OCI-LY1 (cell line): ENCODE measurements at regions not wholly inside any gene's neighbourhood (a gene's known extent, or its start where the extent isn't known, plus 50 kb on each side); places are given as distances from the start of the nearest gene placed in this dataset.

ENCODE experiments used
- H2AFZ ChIP-seq: fragments of 200-600 bp; sonication (generic), shearing (Covaris generic); 2 replicates; pipeline ENCODE4 v1.6.0; 2014; ENCODE audit warnings: antibody characterized with exemption, mild to moderate bottlenecking, low read length
- H3F3A ChIP-seq: fragments of 200-600 bp; sonication (generic), shearing (Covaris generic); 2 replicates; pipeline ENCODE4 v1.6.0; 2014; ENCODE audit warnings: mild to moderate bottlenecking, antibody characterized with exemption, low read length, moderate library complexity; ENCODE audit not compliant: insufficient read depth
- H3K27ac ChIP-seq: fragments of 200-600 bp; sonication (generic); 2 replicates; pipeline ENCODE4 v1.5.1; 2014; ENCODE audit warnings: low read length, mixed run types, mild to moderate bottlenecking, low read depth; ENCODE audit not compliant: poor library complexity, severe bottlenecking
- H3K27me3 ChIP-seq: fragments of 200-600 bp; sonication (generic); 2 replicates; pipeline ENCODE4 v1.6.0; 2014; ENCODE audit warnings: antibody characterized with exemption, mild to moderate bottlenecking, low read length, moderate library complexity; ENCODE audit not compliant: insufficient read depth
- H3K36me3 ChIP-seq: fragments of 200-600 bp; sonication (generic); 2 replicates; pipeline ENCODE4 v1.6.1; 2014; ENCODE audit warnings: mild to moderate bottlenecking, antibody characterized with exemption, low read length, moderate library complexity, mixed read lengths; ENCODE audit not compliant: insufficient read depth
- H3K4me1 ChIP-seq: fragments of 200-600 bp; sonication (generic); 2 replicates; pipeline ENCODE4 v1.5.1; 2014; ENCODE audit warnings: mild to moderate bottlenecking, low read length, moderate library complexity; ENCODE audit not compliant: insufficient read depth, severe bottlenecking
- H3K4me2 ChIP-seq: fragments of 200-600 bp; sonication (generic), shearing (Covaris generic); 2 replicates; pipeline ENCODE4 v1.6.1; 2014; ENCODE audit warnings: low read length
- H3K4me3 ChIP-seq: fragments of 200-600 bp; sonication (generic); 2 replicates; pipeline ENCODE4 v1.5.1; 2014; ENCODE audit warnings: low read length, low read depth, mild to moderate bottlenecking, mixed read lengths; ENCODE audit not compliant: poor library complexity, severe bottlenecking
- H3K79me2 ChIP-seq: fragments of 200-600 bp; shearing (Covaris generic); 2 replicates; pipeline ENCODE4 v1.6.1; 2016; ENCODE audit warnings: mixed run types, low read length, mixed read lengths; ENCODE audit not compliant: insufficient read depth
- H3K9ac ChIP-seq: fragments of 200-600 bp; sonication (generic), shearing (Covaris generic); 2 replicates; pipeline ENCODE4 v1.6.1; 2014; ENCODE audit warnings: mild to moderate bottlenecking, low read length, mixed read lengths
- H3K9me2 ChIP-seq: fragments of 200-600 bp; sonication (generic), shearing (Covaris generic); 2 replicates; pipeline ENCODE4 v1.6.1; 2014; ENCODE audit warnings: low read depth, mild to moderate bottlenecking, low read length, mixed read lengths
- H3K9me3 ChIP-seq: fragments of 200-600 bp; shearing (Covaris generic); 2 replicates; pipeline ENCODE4 v1.6.1; 2014; ENCODE audit warnings: low read length, mixed read lengths
- H4K20me1 ChIP-seq: fragments of 200-600 bp; sonication (generic), shearing (Covaris generic); 2 replicates; pipeline ENCODE4 v1.6.0; 2016; ENCODE audit warnings: mild to moderate bottlenecking, low read length; ENCODE audit not compliant: insufficient read depth
- CTCF ChIP-seq: fragments of 200-600 bp; sonication (generic), shearing (Covaris generic); IDR thresholded peaks from 2 replicates; pipeline ENCODE4 v1.5.1; 2017; ENCODE audit warnings: mild to moderate bottlenecking, antibody characterized with exemption, low read length, moderate library complexity, mixed read lengths
- EZH2 ChIP-seq: fragments of 200-600 bp; sonication (generic), shearing (Covaris generic); IDR thresholded peaks from 2 replicates; pipeline ENCODE4 v1.8.0; 2017; ENCODE audit warnings: borderline replicate concordance, mixed run types, mild to moderate bottlenecking, antibody characterized with exemption, low read length, moderate library complexity, mixed read lengths

- H3F3A ChIP-seq = no peaks in the 10 kb centered on the region
- H3K4me2 ChIP-seq = no peak overlapping the region
- no peaks in the 10 kb centered on the region for H3K79me2 ChIP-seq
- no peak overlapping the region for H3K27ac ChIP-seq
- H3K4me3 ChIP-seq = no peak overlapping the region
- H3K9me2 ChIP-seq = no peaks in the 10 kb centered on the region
- no peak overlapping the region for H2AFZ ChIP-seq
- H3K27me3 ChIP-seq = no peaks in the 10 kb centered on the region
- H3K4me1 ChIP-seq = no peaks in the 10 kb centered on the region
- no peaks in the 10 kb centered on the region for H3K36me3 ChIP-seq
- no peak overlapping the region for H3K9ac ChIP-seq
- H3K9me3 ChIP-seq = no peaks in the 10 kb centered on the region
- H4K20me1 ChIP-seq = no peaks in the 10 kb centered on the region
- TF ChIP-seq CTCF (no peak), EZH2 (no peak)
These were observed 87.4 kb upstream of the LRRC3B start for GRCh38 chr3:26535151-26535550.

GRCh38 chr3:26536955-26537354 lies 85.6 kb upstream of the LRRC3B start:
- no peaks in the 10 kb centered on the region for H3F3A ChIP-seq
- no peak overlapping the region for H3K4me2 ChIP-seq
- no peaks in the 10 kb centered on the region for H3K9me2 ChIP-seq
- H3K9me3 ChIP-seq = no peaks in the 10 kb centered on the region
- no peak overlapping the region for H2AFZ ChIP-seq
- H3K27ac ChIP-seq = no peak overlapping the region
- H3K4me1 ChIP-seq = no peaks in the 10 kb centered on the region
- no peak overlapping the region for H3K4me3 ChIP-seq
- no peaks in the 10 kb centered on the region for H3K27me3 ChIP-seq
- H3K36me3 ChIP-seq = no peaks in the 10 kb centered on the region
- no peak overlapping the region for H3K9ac ChIP-seq
- TF ChIP-seq EZH2 (no peak), CTCF (no peak)
- no peaks in the 10 kb centered on the region for H4K20me1 ChIP-seq
- H3K79me2 ChIP-seq = no peaks in the 10 kb centered on the region

- TF ChIP-seq EZH2 = no peak
- TF ChIP-seq CTCF = no peak
- Histone ChIP-seq H3K36me3 (no peaks in the 10 kb centered on the region), H3K4me3 (no peak overlapping the region), H3F3A (no peaks in the 10 kb centered on the region), H3K9me3 (no peaks in the 10 kb centered on the region), H3K4me1 (no peaks in the 10 kb centered on the region), H4K20me1 (no peaks in the 10 kb centered on the region), H3K4me2 (no peak overlapping the region), H2AFZ (no peak overlapping the region), H3K27ac (no peak overlapping the region), H3K9ac (no peak overlapping the region), H3K9me2 (no peaks in the 10 kb centered on the region), H3K79me2 (no peaks in the 10 kb centered on the region), H3K27me3 (no peaks in the 10 kb centered on the region)
These were observed 72.2 kb upstream of the LRRC3B start for GRCh38 chr3:26550413-26550812.
